Colon (tissue), 2 donors: ENCODE measurements at regions not wholly inside any gene's neighbourhood (a gene's known extent, or its start where the extent isn't known, plus 50 kb on each side); places are given as distances from the start of the nearest gene placed in this dataset.

Experiments
- FAIRE-seq: peaks from 2 replicates; lab custom pipeline; 2012; peaks lifted over from hg19 to GRCh38; lab: Jason Lieb, UNC
- donor health status: control.
- donor health status: control.

- FAIRE-seq = no peak
Observed at GRCh38 chr13:105446197-105446596, 1089.3 kb downstream of the EFNB2 start.

DNA sequence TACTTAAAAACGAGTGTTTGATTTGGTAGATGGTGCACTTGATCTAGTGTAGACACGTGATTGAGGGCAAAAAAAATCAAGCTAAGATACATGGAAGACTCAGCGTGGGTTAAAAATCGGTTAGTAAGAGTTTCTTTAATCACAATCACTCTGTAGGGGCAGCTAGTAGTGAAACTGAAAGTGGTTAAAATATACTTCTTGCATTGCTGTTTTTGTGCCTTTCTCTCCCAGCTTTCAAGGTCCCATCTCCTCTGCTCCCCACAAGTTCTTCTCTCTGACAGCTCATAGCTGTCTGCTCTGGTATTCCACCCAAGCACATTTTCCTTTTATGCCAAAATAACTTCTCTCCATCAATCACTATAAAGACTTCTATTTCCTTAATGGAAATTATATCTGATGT is 1089.7 kb downstream of the EFNB2 start:
- no peak for FAIRE-seq

DNA sequence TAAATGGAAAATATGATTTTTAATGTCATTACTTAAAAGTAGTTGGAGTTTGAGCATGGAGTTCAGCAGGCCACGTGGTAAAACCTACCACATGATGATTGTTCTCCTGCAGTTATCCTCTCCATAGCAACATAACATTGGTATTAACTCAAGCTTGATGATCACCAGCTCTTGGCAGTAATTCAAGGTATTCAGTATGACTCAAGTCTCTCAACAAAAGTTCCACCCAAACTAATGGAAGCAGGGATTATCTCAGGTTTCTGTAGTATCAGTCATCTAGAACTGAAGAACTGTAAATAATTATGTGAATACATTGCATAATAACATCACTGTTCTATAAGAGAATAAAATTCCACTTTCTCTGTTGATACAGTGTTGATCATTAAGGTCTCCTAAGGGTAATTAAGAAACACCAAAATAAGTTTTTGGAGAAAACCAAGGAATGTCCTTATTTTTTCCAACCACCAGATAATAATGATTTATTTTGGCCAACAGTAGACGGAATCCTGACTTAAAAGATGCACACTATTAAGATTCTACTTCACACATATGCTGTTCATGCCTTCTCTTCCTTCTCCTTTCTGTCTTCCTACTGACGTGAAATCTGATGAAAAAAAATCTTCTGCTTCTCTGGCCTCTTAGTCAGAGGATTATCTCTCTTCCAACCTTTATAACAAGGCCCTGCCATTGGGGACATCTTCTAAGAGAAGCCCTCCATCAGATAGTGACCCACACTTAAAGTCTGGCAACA is 1092.3 kb downstream of the EFNB2 start:
- FAIRE-seq = no peak

- FAIRE-seq = no peak
Observed at GRCh38 chr13:105442040-105442439, 1093.4 kb downstream of the EFNB2 start.

DNA sequence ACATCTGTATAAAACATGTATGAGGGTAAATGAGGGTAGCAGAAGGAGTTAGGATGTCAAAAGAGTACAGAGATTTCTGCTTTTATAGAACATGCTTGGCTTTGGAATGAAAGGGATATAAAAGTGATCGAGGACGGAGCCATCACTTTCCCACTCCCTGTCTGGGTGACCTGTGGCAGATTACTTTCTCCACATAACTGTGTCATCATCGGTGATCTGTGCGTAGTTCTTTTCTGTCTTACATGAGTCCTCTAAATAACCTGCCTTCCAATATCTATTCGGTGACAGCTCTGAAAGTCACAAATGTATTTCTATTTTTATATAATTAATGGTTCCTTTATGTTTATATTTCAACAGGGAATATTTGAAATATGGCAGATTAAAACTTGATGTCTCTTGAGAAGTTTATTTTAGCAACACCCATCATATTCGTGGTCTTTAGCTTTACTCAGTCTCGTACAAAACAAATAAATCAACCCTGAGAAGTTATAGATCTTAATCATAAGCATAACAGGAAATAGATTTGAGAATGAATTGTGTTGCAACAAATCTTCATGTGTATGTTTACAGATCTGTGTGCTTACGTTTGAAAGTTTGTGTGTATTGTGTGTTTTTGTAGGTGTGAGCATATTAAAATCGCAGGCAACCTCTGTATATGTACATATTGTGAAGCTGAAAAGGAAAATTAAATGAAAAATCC is 1094.3 kb downstream of the EFNB2 start:
- FAIRE-seq = no peak

GRCh38 chr13:105436943-105437342 is 1098.5 kb downstream of the EFNB2 start:
- FAIRE-seq = no peak

DNA sequence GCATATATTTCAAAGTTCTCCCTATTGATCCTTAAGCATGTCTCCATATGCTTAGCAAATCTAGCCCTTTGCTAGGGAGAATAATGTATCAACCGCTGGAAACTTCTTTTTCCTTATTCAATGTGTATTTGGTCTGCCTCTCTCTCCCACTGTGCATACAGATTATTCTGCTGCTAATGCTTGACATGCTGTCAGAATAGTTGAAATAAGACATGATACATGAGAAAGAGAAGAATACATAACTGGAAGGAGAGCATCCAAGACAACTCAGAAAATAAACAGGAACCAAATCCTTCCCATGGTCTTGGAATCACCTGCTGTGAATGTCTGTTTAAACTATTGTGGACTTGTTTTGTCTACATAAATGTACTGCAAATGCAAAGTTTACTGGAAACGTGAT is 1103.0 kb downstream of the EFNB2 start:
- FAIRE-seq = no peak

DNA sequence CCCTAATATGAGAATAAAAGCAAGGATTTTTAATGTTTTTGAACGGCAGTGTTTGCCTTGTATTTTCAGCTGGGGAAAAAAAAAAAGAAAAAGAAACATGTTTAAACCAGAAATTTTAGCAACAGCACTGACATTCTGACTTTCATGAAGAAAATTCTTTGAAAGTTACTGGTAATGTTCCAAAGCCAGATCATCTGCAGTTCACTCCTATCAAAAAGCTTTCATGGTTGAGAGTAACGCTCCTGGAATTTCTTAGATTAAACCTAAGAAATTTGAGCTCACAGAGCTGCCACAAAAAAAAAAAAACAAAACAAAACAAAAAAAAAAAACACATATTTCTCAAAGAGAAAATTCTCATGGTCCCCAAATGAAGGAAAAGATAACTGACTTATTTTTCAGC is 1106.7 kb downstream of the EFNB2 start:
- FAIRE-seq = no peak

GRCh38 chr13:105426441-105426840 is 1109.0 kb downstream of the EFNB2 start:
- FAIRE-seq = no peak

GRCh38 chr13:105414639-105415038 is 1120.8 kb downstream of the EFNB2 start:
- FAIRE-seq = no peak

GRCh38 chr13:105412171-105412570 is 1123.3 kb downstream of the EFNB2 start:
- FAIRE-seq = no peak

- FAIRE-seq = no peak
Observed at GRCh38 chr13:105410602-105411001, 1124.9 kb downstream of the EFNB2 start.

- FAIRE-seq = no peak
Observed at GRCh38 chr13:105406551-105406950, 1128.9 kb downstream of the EFNB2 start.

DNA sequence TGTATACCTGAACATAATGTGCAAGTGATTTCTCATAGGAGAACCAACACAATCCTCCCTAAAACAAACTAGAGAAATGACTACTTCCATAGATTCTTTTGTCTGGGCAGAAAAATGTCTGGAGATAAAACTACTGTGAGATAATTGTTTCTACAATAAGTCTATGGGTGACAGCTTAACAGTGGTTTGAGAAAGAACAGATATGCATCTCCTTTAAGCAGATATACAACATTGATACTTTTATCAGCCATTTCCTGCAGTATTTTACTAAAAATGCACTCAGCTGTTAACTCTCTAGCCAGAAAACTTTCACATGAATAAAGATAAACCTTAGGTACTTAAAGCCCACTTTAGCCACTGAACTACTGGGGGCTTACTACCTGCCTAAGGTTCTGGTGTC is 1132.4 kb downstream of the EFNB2 start:
- no peak for FAIRE-seq

GRCh38 chr13:105395041-105395440 is 1140.4 kb downstream of the EFNB2 start:
- no peak for FAIRE-seq

- no peak for FAIRE-seq
Observed at GRCh38 chr13:105389373-105389772, 1146.1 kb downstream of the EFNB2 start.

DNA sequence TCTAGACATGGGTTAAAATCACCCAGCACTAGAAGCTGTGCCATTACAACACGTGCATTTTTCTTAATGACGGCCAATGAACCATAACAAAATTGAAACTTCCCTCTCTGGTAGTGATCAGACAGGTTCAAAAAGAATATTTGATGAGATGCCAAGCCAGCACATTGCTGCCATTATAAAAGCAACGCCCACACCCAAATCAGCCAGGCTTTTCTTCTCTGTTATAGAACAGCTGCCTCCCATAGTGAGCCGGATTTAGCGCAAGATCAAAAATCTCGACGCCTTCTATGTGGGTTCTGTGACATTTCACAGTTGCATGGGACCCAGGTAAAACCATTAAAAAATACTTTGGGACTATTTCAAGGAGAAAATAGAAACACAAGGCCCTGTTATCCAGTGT is 1158.0 kb downstream of the EFNB2 start:
- no peak for FAIRE-seq

- FAIRE-seq = no peak
Observed at GRCh38 chr13:105370011-105370650, 1165.3 kb downstream of the EFNB2 start.

DNA sequence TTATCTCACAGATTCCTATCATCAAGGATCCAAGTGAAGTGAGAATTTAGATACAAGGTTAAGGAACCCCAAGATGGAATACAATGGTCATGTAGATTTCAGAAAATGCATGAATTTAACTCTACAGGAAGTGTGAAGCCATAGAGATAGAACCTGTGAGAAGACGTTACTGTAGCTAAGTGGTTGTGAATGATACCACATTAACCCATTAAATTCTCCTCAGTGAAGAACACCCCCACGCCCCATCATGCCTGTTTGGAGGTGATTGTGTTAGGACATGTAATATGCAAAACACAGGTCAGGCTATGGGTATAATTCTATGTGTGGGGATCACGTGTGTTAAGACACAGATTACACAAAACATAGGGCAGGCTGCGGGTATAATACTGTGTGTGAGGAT is 1166.7 kb downstream of the EFNB2 start:
- no peak for FAIRE-seq

DNA sequence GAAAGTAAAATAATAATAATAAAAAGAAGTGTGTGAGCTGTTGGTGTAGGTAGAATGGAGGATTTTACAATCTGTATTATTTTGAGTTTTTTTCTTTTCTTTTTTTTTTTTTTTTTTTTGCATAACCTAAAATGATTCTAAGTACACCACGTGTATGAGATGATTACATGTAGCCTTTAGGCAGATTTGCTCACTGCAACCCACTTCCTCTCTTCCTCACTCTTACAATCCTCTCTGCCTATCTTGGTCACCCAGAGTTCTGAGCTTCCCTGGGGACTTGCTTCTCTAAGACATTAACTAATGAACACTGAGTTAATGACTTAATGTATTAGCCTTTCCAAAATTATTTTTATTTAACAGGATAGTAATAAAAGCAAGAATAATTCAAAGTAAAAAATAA is 1169.6 kb downstream of the EFNB2 start:
- no peak for FAIRE-seq

DNA sequence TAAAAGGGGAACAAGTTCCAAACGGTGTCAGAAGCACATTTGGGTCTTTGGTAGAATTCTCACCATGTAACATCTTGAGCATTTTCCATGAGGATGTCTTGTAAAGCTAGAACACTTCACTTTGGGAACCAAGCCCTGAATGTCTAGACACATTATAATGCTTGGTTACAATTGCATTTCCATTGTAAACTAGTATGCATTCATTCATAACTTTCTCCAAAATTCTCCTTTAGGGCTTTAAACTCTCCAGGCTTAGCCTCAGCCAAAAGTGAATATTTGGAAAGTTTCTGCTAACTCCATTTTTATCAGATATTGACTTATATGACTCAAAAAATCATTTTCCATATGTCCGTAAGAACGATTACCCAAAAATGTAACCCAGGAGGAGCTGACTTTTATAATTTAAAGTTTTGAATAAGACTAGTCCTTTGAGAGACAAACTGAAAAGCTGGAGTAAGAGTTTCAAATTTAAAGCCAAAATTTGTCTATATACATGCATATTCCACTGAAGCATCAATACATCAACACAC is 1170.4 kb downstream of the EFNB2 start:
- no peak for FAIRE-seq

GRCh38 chr13:105364191-105364590 is 1171.3 kb downstream of the EFNB2 start:
- no peak for FAIRE-seq
